ENCODE measurements at regions not wholly inside any gene's neighbourhood (a gene's known extent, or its start where the extent isn't known, plus 50 kb on each side); places are given as distances from the start of the nearest gene placed in this dataset.
"Not testable (repeated sequence)": the region's sequence is repeated elsewhere in the genome, so short reads cannot be mapped to it uniquely, and the experiment has no call there.

DNA sequence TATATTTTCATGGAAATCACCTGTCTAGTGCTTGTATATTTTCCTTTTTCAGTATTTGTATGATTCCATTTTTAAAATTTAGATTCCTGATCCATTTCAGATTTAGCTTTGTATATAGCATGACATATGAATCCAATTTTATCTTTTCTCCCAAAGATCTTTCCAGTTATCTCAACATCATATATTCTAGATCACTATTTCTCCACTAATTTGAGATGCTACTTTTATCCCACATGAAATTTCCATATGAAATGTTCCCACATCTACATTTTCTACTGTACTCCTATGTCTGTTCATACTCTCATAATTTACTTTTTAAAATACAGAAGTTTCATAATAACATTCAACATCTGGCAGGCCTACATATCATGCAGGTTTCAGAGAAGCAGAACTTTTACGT lies 1784.1 kb downstream of the SLITRK5 start:
- no peak for DNase-seq (ENCODE audit: low read depth)

DNA sequence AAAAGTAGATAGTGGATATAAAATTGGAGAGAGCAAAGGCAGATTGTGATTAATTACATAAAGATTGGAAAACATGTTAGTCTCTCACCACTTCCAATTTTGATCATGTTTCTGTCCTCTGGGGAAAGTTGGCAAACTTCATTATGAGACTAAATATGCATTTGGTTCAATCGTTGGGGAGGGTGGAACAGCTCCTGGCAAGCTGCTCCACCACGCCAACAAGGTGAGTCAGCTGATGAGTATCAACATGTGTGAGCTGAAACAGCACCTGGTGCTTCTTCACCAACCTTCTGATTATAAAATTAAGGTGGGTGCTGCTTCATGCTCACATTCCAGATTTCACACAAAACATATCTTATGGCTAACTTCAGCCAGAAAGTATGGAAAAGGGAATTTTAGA lies 1784.6 kb downstream of the SLITRK5 start:
- no peak for DNase-seq (ENCODE audit: low read depth)

DNA sequence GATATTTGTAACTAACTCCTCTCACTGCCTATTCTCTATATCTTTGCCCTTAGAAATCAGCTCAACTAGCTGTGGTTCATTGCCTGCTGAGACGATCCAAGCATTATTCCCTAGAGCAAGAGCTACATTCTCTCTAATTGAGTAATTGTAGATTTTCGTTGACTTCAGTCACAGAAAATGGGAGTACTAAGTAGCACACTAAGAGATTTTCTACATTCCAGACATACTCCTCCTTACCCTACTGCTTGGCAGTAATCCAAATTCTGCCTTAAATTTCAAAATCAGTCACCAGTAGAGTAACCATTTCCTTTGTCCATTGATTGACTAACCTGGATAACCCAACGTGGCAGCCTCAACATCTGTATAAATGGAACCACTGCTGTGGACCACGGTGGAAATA lies 1786.8 kb downstream of the SLITRK5 start:
- DNase-seq (ENCODE audit: low read depth), result peak; percentile 77

DNA sequence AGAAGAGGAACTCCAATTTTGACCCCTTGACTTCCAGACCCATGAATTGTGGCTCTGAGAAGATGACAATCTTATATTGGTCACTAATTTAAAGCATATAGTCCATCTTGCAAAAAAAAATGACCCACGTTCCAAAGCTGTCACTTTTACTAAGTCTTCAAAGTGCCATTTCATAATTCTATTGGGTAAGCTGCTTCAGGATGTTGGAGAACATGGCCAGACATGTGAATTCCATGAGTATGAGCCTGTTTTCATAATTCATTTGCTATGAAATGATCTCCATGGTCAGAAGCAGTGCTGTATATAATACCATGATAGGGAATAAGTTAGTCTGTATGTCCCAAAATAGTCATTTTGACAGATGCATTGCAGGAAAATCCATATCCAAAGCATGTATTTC lies 1787.3 kb downstream of the SLITRK5 start:
- DNase-seq (ENCODE audit: low read depth), result no peak

DNA sequence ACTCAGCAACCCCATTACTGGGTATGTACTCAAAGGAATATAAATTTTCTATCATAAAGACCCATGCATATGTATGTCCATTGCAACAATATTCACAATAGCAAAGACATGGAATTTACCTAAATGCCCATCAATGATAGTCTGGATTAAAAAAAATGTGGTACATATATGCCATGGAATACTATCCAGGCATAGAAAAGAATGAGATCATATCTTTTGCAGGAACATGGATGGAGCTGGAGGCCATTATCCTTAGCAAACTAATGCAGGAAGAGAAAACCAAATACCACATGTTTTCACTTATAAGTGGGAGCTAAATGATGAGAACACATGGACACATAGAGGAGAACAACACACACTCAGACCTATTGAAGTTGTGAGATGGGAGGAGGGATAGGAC lies 1789.7 kb downstream of the SLITRK5 start:
- not testable (repeated sequence) for DNase-seq (ENCODE audit: low read depth)

DNA sequence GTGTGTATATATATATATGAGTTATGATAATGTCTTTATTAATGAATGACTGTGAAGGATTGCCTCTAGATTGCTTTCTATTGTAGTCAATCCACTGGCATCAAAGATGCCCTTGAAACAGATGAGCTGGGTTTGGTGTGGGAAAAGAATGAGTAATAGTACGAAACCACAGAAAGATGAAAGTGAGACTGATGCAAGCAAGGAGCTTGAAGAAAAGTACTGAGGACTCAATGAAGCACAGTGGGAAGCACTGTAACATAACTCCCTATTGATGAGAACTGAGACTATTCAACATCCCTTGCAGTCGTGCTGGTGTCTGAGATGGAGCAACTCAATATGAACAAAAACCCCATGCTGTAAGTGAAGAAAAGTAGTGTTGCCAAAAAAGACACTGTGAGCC lies 1794.2 kb downstream of the SLITRK5 start:
- peak; percentile 87 for DNase-seq (ENCODE audit: low read depth)

DNA sequence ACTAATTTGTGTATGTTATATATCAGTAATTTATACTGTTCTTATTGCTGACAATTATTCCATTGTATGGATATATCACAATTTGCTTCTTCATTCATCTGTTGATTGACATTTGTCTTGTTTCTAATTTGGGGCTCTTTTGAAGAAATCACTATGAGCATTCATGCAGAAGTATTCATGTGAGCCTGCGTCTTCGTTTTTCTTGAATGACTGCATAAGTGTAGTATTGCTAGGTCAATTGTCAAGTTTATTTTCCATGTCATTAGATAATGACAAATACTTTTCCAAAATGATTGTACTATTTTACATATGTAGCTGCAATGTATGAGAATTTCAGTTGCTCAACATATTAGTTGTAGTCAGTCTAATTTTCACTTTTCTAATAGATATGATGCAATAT lies 1796.9 kb downstream of the SLITRK5 start:
- DNase-seq (ENCODE audit: low read depth), result no peak

- no peak for DNase-seq (ENCODE audit: low read depth)
These were observed 1799.7 kb downstream of the SLITRK5 start for GRCh38 chr13:89470901-89471300.

- no peak for DNase-seq (ENCODE audit: low read depth)
These were observed 1803.3 kb downstream of the SLITRK5 start for GRCh38 chr13:89474432-89474831.

DNA sequence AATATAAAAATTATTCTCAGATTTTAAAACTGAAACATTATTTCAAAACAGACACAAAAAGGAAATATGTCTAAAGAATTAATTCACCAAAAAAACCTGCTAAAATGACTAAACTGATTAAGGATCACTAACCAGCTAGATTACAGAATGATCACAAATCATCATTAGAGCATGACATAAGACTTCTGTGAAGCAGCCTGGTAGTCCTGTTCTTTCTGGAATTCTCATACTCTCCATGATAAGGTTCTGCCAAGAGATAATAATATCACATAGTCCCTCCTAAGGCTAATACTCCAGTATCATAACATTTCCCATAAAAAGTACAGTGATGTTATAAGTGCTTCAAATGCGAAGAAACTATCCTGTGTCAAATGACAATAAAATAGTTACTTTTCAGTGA lies 1814.9 kb downstream of the SLITRK5 start:
- no peak for DNase-seq (ENCODE audit: low read depth)

DNA sequence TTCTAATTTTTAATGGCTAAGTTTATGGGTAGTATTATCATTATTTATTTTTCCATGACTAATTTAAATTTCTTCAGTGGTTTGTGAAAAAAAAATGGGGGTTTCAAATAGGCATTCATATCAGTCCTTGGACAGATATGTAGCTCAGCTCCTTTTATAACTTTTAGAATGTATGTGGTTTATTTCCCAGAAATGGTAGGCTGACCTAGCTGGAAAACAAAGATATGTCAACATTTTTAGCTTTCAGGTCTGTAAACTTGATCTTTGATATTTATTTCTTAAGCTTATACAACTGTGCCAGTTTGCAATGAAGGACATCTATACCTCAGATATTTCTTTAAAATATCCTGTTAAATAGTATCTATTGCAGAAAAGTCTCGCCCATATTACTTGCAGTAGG lies 1815.5 kb downstream of the SLITRK5 start:
- DNase-seq (ENCODE audit: low read depth), result no peak

DNA sequence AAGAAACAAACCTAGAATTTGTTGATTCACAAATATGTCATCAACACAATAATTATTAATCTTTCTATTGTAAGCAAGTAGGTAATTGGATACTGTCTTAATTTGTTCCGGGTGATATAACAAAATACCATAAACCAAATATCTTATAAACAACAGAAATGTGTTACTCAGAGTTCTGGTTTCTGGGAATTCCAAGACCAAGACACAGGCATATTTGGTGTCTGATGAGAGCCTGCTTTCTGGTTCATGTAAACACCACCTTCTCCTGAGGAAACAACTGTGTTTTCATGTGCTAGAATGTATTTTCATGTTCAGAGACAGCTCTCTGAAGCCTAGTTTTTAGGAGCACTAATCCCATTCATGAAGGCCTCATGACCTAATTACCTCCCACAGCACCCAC lies 1819.5 kb downstream of the SLITRK5 start:
- no peak for DNase-seq (ENCODE audit: low read depth)

- DNase-seq (ENCODE audit: low read depth), result no peak
These were observed 1825.3 kb downstream of the SLITRK5 start for GRCh38 chr13:89496478-89496877.

- no peak for DNase-seq (ENCODE audit: low read depth)
These were observed 1826.5 kb downstream of the SLITRK5 start for GRCh38 chr13:89497658-89498057.

DNA sequence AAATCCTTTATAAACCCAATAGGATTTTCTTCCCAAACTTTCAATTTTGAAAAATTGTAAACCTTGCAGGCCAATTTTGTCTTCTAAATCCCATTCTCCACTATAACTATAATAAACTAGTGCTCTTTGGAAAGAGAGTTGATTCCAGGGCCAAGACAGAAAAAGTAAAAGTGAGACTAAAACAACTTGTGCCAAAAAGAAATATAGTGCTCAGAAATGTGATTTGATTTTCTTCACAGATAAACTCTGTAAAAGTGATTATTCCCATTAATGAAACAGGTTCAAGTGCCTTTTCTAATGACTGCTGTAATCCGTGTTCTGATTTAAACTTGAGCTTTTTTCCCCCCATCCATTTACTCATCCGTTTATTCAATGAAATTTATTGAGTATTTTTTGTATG lies 1831.1 kb downstream of the SLITRK5 start:
- DNase-seq (ENCODE audit: low read depth), result no peak

DNA sequence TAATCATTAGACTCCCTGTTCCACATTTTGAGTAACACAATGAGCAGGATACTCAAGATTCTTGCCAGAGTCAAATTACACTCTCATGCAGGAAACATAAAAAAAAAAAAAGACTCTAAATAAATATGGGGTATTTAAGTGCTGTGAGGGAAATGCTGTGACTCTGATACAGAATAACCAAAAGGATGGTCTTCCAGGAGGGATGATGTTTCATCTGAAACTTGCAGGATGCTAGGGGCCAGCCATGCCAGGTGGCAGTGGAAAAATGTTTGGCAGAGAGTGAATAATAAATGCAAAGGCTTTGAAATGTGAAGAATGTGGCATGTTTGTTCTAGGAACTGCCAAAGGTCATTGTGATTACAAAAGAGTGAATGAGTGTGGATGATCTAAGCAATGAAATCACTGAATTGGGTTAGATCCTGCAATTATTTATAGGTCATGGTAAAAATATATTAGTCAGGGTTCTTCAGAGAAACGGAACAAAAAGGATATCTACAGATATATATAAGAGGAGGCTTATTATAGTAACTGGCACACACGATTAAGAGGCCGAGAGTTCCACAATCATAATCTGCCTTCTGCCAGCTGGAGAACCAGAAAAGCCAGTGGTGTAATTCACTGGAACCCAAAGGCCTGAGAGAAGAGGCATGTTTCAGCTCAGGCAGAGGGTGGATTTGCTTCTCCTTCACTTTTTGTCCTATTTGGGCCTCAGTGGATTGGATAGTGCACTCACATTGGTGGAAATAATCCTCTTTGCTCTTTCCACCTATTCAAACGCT lies 1832.8 kb upstream of the MIR17HG start:
- DNase-seq (ENCODE audit: low read depth), result peak; percentile 84

- no peak for DNase-seq (ENCODE audit: low read depth)
These were observed 1831.5 kb upstream of the MIR17HG start for GRCh38 chr13:89515948-89516347.

DNA sequence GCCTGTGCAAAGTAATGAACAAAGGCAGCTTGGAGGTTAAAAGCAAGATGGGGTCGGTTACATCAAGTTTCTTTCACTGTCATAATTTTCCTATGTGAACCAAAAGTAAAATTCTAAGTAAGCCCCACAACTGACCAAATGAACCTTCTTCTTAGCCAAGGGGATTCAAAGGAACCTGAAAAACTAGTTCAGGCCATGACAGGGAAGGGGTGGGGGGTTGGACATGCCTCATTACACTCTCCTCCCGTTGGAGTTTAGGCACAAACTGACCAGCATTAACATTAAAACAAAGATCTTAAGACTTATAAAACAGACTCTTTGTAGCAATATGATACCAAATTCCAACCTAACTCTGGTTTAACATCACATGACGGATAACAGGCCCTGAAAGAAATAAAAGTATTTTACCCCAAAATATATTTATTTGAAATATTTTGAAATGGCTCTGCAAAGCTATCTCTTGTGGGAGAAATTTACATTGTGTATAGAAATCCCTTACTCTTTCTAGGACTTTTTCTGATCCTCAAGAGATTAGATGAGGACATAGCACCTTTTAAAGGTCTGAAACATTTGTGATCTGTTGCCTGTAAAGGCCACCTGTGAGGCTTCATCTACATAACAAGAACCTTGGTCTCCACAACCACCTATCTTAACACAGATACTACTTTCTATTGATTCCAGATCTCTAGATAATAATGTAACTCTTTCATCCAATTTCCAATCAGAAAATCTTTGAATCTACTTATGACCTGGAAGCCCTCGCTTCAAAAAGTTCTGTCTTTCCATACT lies 1829.0 kb upstream of the MIR17HG start:
- no peak for DNase-seq (ENCODE audit: low read depth)

DNA sequence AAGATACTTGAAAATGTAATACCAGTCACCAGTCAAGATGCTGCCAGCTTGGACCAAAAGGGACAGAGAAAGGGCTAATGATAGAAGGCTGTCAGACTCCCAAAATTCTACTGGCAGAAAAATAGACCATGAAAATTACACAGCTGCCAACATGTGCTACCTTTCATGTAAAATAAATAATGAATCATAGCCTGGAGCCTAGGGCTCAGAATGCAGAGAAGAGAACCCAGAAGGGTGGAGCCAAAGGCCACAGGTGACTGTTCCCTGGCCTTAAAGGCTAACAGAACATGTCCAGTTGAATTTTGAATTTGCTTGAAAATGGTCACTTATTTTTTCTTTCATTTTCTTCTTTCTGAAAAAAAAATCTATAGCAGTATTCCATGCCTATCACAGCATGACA lies 1827.0 kb upstream of the MIR17HG start:
- no peak for DNase-seq (ENCODE audit: low read depth)

DNA sequence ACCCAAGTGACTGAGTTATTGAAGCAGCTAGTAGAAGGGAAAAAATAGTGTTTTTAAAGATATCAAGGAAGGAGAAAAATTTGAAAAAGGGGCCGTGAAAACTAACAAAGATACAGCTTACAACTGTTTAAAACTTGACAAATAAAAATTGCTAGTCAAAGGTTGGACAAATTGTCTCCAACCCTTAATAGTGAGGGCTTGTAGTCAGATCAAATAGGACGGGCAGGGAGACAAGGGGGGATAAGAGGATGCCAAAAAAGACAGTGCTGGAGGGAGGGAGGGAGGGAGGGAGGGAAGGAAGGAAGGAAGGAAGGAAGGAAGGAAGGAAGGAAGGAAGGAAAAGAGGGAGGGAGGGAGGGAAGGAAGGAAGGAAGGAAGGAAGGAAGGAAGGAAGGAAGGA lies 1825.8 kb upstream of the MIR17HG start:
- DNase-seq (ENCODE audit: low read depth), result not testable (repeated sequence)

DNA sequence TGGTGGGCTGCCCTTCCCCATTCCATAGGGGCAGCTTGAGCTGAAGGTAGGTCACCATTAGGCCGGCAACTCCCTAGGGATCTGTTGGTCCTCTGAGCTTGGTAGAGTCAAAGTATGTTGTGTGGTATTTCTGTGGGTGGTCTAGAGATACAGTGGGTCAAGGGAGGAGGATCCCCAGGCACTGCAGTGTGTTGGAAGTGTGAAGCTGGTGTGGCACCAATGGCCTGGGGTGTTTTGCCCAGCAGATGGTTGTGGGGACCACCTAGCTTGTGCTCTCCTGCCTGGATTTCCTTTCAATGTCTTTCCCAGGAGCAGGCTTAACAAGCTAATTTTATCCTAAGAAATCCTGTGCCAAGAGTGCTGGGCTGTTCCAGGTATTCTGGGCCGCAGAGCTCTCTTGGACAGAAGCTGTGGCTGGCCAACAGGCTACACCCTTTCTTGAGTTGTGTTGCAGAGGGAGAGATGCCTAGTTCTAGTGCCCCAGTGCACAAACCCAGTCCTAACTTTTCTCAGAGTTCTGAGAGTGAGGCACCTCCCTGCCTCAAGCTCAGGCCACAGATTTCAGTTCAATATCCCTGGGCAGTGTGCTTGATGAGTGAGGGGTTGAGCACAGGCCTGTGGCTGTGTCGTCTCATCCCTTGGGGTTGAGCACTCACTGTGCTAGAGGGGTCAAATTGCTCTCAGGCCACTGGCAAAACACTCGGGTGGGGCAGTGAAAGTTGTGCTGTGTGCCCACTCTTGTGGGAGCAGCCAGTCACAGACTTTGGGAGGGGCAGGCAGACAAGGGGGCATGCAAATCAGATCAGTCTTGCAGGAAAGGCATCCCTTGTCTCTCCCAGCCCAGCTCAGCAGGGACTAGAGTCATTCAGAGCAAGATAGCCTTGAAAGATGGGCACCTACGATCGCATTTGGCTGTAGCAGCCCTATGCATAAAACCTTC lies 1806.1 kb upstream of the MIR17HG start:
- DNase-seq (ENCODE audit: low read depth), result no peak

- DNase-seq (ENCODE audit: low read depth), result peak; percentile 54
These were observed 1796.5 kb upstream of the MIR17HG start for GRCh38 chr13:89550938-89551337.

Data from HT1080 (cell line).